IMR-90 (cell line): ENCODE measurements at regions not wholly inside any gene's neighbourhood (a gene's known extent, or its start where the extent isn't known, plus 50 kb on each side); places are given as distances from the start of the nearest gene placed in this dataset.

Source experiments
- ATAC-seq: fragments of 200-7000 bp; cut with Tn5 transposase; 2 replicates; pipeline ENCODE4 v1.9.1; 2020; ENCODE audit warnings: low read depth, mild to moderate bottlenecking, moderate library complexity
- BruUV-seq: library from RNA; stranded (reverse); fragments of 400-500 nt; replicated peaks from 2 replicates; lab custom pipeline; 2021; lab: Mats Ljungman, UMichigan
- CTCF ChIA-PET: fragments of 300-600 bp; formaldehyde crosslinking; extraction: SDS; loops from one replicate; lab custom pipeline; 2021; ENCODE audit warnings: antibody characterized with exemption; lab: Yijun Ruan, JAX
- POLR2A ChIA-PET: fragments of 300-600 bp; sonication (Branson Sonifier 250); formaldehyde crosslinking; loops from one replicate; lab custom pipeline; 2022; ENCODE audit warnings: antibody characterized with exemption; ENCODE audit not compliant: unreplicated experiment; lab: Charles Lee
- DNase-seq: peaks from one replicate; pipeline ENCODE4 v3.0.0; 2013
- H2AFZ ChIP-seq: replicated peaks from 2 replicates; pipeline ENCODE3; 2013; ENCODE audit warnings: low read length, mild to moderate bottlenecking; ENCODE audit not compliant: poor library complexity
- H2AK5ac ChIP-seq: 2 replicates; pipeline ENCODE4 v1.6.1; 2013; ENCODE audit warnings: low read depth, low read length, inconsistent platforms
- H2AK9ac ChIP-seq: replicated peaks from 2 replicates; pipeline ENCODE3; 2013; ENCODE audit warnings: mild to moderate bottlenecking, low read depth, low read length, moderate library complexity; ENCODE audit not compliant: poor library complexity
- H2BK120ac ChIP-seq: 2 replicates; pipeline ENCODE4 v1.6.1; 2013; ENCODE audit warnings: low read depth, low read length, inconsistent platforms
- H2BK15ac ChIP-seq: 3 replicates; pipeline ENCODE4 v1.6.1; 2013; ENCODE audit warnings: low read depth, low read length, inconsistent platforms
- H2BK20ac ChIP-seq: 2 replicates; pipeline ENCODE4 v1.6.1; 2013; ENCODE audit warnings: low read depth, mild to moderate bottlenecking, inconsistent platforms, low read length, moderate library complexity
- H2BK5ac ChIP-seq: 2 replicates; pipeline ENCODE4 v1.6.1; 2013; ENCODE audit warnings: mild to moderate bottlenecking, low read depth, low read length, inconsistent platforms; ENCODE audit not compliant: poor library complexity, severe bottlenecking
- H3K14ac ChIP-seq: replicated peaks from 2 replicates; pipeline ENCODE4 v1.6.1; 2013; ENCODE audit warnings: low read depth, low read length, inconsistent platforms
- H3K18ac ChIP-seq: 2 replicates; pipeline ENCODE4 v1.6.1; 2013; ENCODE audit warnings: low read depth, low read length, control low read depth
- H3K23ac ChIP-seq: 2 replicates; pipeline ENCODE4 v1.6.1; 2013; ENCODE audit warnings: low read depth, low read length, inconsistent platforms
- H3K27ac ChIP-seq: 2 replicates; pipeline ENCODE4 v1.5.1; 2013; ENCODE audit warnings: mild to moderate bottlenecking, control low read depth, low read length; ENCODE audit not compliant: insufficient read depth
- H3K27me3 ChIP-seq: 2 replicates; pipeline ENCODE4 v1.6.1; 2013; ENCODE audit warnings: low read length; ENCODE audit not compliant: control insufficient read depth, insufficient read depth
- H3K36me3 ChIP-seq: 2 replicates; pipeline ENCODE4 v1.6.1; 2013; ENCODE audit warnings: low read length, mixed read lengths; ENCODE audit not compliant: control insufficient read depth, insufficient read depth
- H3K4ac ChIP-seq: 2 replicates; pipeline ENCODE4 v1.6.1; 2013; ENCODE audit warnings: low read depth, low read length, inconsistent platforms
- H3K4me1 ChIP-seq: 2 replicates; pipeline ENCODE4 v1.6.1; 2013; ENCODE audit warnings: low read length, mixed read lengths; ENCODE audit not compliant: control insufficient read depth, insufficient read depth
- H3K4me2 ChIP-seq: 2 replicates; pipeline ENCODE4 v1.6.1; 2013; ENCODE audit warnings: low read depth, mild to moderate bottlenecking, control low read depth, low read length, moderate library complexity
- H3K4me3 ChIP-seq: 2 replicates; pipeline ENCODE4 v1.5.1; 2013; ENCODE audit warnings: low read depth, mild to moderate bottlenecking, control low read depth, low read length, moderate library complexity; ENCODE audit not compliant: insufficient read depth
- H3K56ac ChIP-seq: 2 replicates; pipeline ENCODE4 v1.6.1; 2013; ENCODE audit warnings: low read length, inconsistent platforms; ENCODE audit not compliant: insufficient read depth; ENCODE audit errors: extremely low read depth
- H3K79me1 ChIP-seq, 2 experiments: 2 replicates each; pipeline ENCODE4 v1.6.1; 2013; ENCODE audit warnings: low read length in 2 of 2, inconsistent platforms in 1 of 2, low read depth in 1 of 2
- H3K9ac ChIP-seq: 2 replicates; pipeline ENCODE4 v1.6.1; 2013; ENCODE audit warnings: low read depth, low read length, control low read depth
- H3K9me1 ChIP-seq: 2 replicates; pipeline ENCODE4 v1.6.1; 2013; ENCODE audit warnings: low read length, inconsistent platforms; ENCODE audit not compliant: insufficient read depth
- H3K9me3 ChIP-seq: 2 replicates; pipeline ENCODE4 v1.6.1; 2013; ENCODE audit warnings: low read length; ENCODE audit not compliant: control insufficient read depth, insufficient read depth
- H4K20me1 ChIP-seq: 2 replicates; pipeline ENCODE4 v1.6.1; 2013; ENCODE audit warnings: low read length, inconsistent platforms; ENCODE audit not compliant: insufficient read depth
- H4K5ac ChIP-seq: 2 replicates; pipeline ENCODE4 v1.6.1; 2013; ENCODE audit warnings: mild to moderate bottlenecking, low read depth, low read length, control low read depth
- H4K8ac ChIP-seq, 2 experiments: 2 replicates each; pipeline ENCODE4 v1.6.1; 2013; ENCODE audit warnings: low read depth in 2 of 2, low read length in 2 of 2, control low read depth in 1 of 2, inconsistent platforms in 1 of 2
- H4K91ac ChIP-seq: 2 replicates; pipeline ENCODE4 v1.6.1; 2013; ENCODE audit warnings: low read depth, low read length, inconsistent platforms; ENCODE audit not compliant: insufficient read depth
- BHLHE40 ChIP-seq: fragments of 150-350 bp; IDR thresholded peaks from 2 replicates; pipeline ENCODE4 v1.6.1; 2016; ENCODE audit warnings: mild to moderate bottlenecking, low read depth, low read length
- CHD1 ChIP-seq: IDR thresholded peaks from 2 replicates; pipeline ENCODE4 v1.6.1; 2012; ENCODE audit warnings: low read depth, low read length, improper control_type of control experiment
- FOS ChIP-seq: fragments of 150-350 bp; IDR thresholded peaks from 2 replicates; pipeline ENCODE4 v1.6.1; 2016; ENCODE audit warnings: low read depth, low read length
- MAFK ChIP-seq: IDR thresholded peaks from 2 replicates; pipeline ENCODE4 v1.6.1; 2012; ENCODE audit warnings: low read depth, low read length, improper control_type of control experiment
- MXI1 ChIP-seq: IDR thresholded peaks from 2 replicates; pipeline ENCODE4 v1.6.1; 2012; ENCODE audit warnings: low read depth, mild to moderate bottlenecking, low read length, moderate library complexity, borderline replicate concordance
- POLR2A ChIP-seq: IDR thresholded peaks from 2 replicates; pipeline ENCODE4 v1.6.1; 2012; ENCODE audit warnings: mild to moderate bottlenecking, low read depth, low read length
- RAD21 ChIP-seq: IDR thresholded peaks from 2 replicates; pipeline ENCODE4 v1.6.1; 2012; ENCODE audit warnings: low read length, improper control_type of control experiment
- RCOR1 ChIP-seq: IDR thresholded peaks from 2 replicates; pipeline ENCODE4 v1.6.1; 2012; ENCODE audit warnings: mild to moderate bottlenecking, low read length, improper control_type of control experiment; ENCODE audit not compliant: insufficient replicate concordance
- SMC3 ChIP-seq: fragments of 150-350 bp; IDR thresholded peaks from 2 replicates; pipeline ENCODE4 v1.6.1; 2016; ENCODE audit warnings: low read depth, mild to moderate bottlenecking, antibody characterized with exemption, low read length, moderate library complexity
- WGBS, 2 experiments: methylation state at CpG; one replicate each; pipeline versions ENCODE4 v1.1.5 to v1.1.7; 2013; ENCODE audit warnings: missing lambda C conversion rate in 2 of 2; ENCODE audit not compliant: insufficient read length in 1 of 2; ENCODE audit errors: extremely low coverage in 2 of 2; 5-methylcytosine and 5-hydroxymethylcytosine counted together
- dilution Hi-C: fragments of 300-500 bp; cut with HindIII; formaldehyde crosslinking; loops from one replicate; pipeline ENCODE4 v1.14.3; 2018; ENCODE audit warnings: low sequenced_read_pairs; ENCODE audit not compliant: unreplicated experiment
- in situ Hi-C: fragments of 300-500 bp; cut with MboI; formaldehyde crosslinking; loops from 3 replicates; pipeline ENCODE4 v1.14.3; 2019; ENCODE audit warnings: low sequenced_read_pairs, inconsistent platforms, mixed read lengths
- intact Hi-C: fragments of 100-400 bp; cut with micrococcal nuclease; formaldehyde crosslinking; loops from 2 replicates; pipeline ENCODE4 v1.10.0; 2022
- TF ChIP-seq, protein P1 (sequence below): fragments of 150-350 bp; IDR thresholded peaks from 2 replicates; pipeline ENCODE4 v1.6.1; 2017; ENCODE audit warnings: mild to moderate bottlenecking, antibody characterized with exemption, low read length, low read depth
- TF ChIP-seq, protein P2 (sequence below): fragments of 150-350 bp; IDR thresholded peaks from 2 replicates; pipeline ENCODE4 v1.6.1; 2016; ENCODE audit warnings: low read depth, mild to moderate bottlenecking, low read length, moderate library complexity, borderline replicate concordance
- TF ChIP-seq, protein P3 (sequence below): conservative IDR thresholded peaks from 2 replicates; pipeline ENCODE4 v1.5.1; 2012; ENCODE audit warnings: mild to moderate bottlenecking, low read depth, low read length, improper control_type of control experiment

DNA sequence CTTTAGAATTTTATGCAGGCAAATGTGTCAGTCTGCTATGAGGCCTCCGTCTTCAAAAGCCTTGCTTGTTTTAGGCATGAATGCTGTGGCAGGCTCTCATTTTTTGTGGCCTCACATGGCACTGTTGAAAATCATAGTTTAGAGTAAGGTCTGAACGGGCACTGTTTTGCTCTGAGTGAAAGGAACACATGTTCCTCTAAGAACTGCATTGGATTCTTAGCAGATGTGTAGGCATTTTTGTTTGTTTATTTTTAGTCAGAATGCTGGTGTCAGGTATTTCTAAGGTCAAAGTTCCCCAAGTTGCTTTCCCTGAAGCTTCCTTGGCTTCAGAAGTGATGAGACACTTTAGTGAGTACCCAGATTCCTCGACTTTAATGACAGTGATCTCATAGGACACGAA is 173.7 kb downstream of the HS3ST3B1 start:
- no peak overlapping the region for H2AK5ac ChIP-seq
- no peak overlapping the region for H3K14ac ChIP-seq
- H4K5ac ChIP-seq, result no peak overlapping the region
- DNase-seq, result no peak
- H2AK9ac ChIP-seq, result no peak overlapping the region
- dilution Hi-C loops, result no loop called here
- no peak overlapping the region for H3K4me3 ChIP-seq
- H3K4ac ChIP-seq, result no peak overlapping the region
- no peaks in the 10 kb centered on the region for H3K79me1 ChIP-seq
- no peak overlapping the region for H3K4me2 ChIP-seq
- no peak overlapping the region for H4K8ac ChIP-seq
- TF ChIP-seq CHD1 (no peak), MAFK (no peak), POLR2A (no peak), MXI1 (no peak), RAD21 (no peak), SMC3 (no peak), RCOR1 (no peak), FOS (no peak), BHLHE40 (no peak)
- TF ChIP-seq, protein P1, sequence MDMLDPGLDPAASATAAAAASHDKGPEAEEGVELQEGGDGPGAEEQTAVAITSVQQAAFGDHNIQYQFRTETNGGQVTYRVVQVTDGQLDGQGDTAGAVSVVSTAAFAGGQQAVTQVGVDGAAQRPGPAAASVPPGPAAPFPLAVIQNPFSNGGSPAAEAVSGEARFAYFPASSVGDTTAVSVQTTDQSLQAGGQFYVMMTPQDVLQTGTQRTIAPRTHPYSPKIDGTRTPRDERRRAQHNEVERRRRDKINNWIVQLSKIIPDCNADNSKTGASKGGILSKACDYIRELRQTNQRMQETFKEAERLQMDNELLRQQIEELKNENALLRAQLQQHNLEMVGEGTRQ, result no peak
- TF ChIP-seq, protein P2, sequence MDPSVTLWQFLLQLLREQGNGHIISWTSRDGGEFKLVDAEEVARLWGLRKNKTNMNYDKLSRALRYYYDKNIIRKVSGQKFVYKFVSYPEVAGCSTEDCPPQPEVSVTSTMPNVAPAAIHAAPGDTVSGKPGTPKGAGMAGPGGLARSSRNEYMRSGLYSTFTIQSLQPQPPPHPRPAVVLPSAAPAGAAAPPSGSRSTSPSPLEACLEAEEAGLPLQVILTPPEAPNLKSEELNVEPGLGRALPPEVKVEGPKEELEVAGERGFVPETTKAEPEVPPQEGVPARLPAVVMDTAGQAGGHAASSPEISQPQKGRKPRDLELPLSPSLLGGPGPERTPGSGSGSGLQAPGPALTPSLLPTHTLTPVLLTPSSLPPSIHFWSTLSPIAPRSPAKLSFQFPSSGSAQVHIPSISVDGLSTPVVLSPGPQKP, result no peak
- TF ChIP-seq, protein P3, sequence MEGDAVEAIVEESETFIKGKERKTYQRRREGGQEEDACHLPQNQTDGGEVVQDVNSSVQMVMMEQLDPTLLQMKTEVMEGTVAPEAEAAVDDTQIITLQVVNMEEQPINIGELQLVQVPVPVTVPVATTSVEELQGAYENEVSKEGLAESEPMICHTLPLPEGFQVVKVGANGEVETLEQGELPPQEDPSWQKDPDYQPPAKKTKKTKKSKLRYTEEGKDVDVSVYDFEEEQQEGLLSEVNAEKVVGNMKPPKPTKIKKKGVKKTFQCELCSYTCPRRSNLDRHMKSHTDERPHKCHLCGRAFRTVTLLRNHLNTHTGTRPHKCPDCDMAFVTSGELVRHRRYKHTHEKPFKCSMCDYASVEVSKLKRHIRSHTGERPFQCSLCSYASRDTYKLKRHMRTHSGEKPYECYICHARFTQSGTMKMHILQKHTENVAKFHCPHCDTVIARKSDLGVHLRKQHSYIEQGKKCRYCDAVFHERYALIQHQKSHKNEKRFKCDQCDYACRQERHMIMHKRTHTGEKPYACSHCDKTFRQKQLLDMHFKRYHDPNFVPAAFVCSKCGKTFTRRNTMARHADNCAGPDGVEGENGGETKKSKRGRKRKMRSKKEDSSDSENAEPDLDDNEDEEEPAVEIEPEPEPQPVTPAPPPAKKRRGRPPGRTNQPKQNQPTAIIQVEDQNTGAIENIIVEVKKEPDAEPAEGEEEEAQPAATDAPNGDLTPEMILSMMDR, result no peak
- no peaks in the 10 kb centered on the region for H4K20me1 ChIP-seq
- H3K18ac ChIP-seq, result no peak overlapping the region
- H3K36me3 ChIP-seq, result no peaks in the 10 kb centered on the region
- H2BK15ac ChIP-seq, result no peak overlapping the region
- ChIA-PET CTCF (no interaction called here), POLR2A (no interaction called here)
- H3K23ac ChIP-seq, result no peak overlapping the region
- H3K27ac ChIP-seq, result no peak overlapping the region
- no TSS peak for BruUV-seq
- no peaks in the 10 kb centered on the region; the same call in 1 of the 2 replicates for H3K9me3 ChIP-seq
- H4K91ac ChIP-seq, result no peak overlapping the region
- H2BK20ac ChIP-seq, result no peak overlapping the region
- H3K56ac ChIP-seq, result no peak overlapping the region
- in situ Hi-C loops, result no loop called here
- ATAC-seq, result no peak
- no peak overlapping the region for H3K9ac ChIP-seq
- H3K9me1 ChIP-seq, result peaks cover 10% of the 10 kb centered on the region
- no peak overlapping the region for H2BK5ac ChIP-seq
- H2BK120ac ChIP-seq, result no peak overlapping the region
- peaks cover 10% of the 10 kb centered on the region for H3K4me1 ChIP-seq
- H3K27me3 ChIP-seq, result no peaks in the 10 kb centered on the region; the same call in 1 of the 2 replicates
- H2AFZ ChIP-seq, result no peak overlapping the region
- intact Hi-C loops, result loop anchor here (5.0 to 10.0 kb wide), 2 partner anchors 167 to 1130 kb away; no protein-coding TSS in a partner anchor
- 100% methylated on average over 1 of the region's 4 CpGs; no CpG with 5 or more reads in 1 of the 2 experiments for WGBS, 2 experiments
